RCC 7860 (cell line): ENCODE measurements at regions not wholly inside any gene's neighbourhood (a gene's known extent, or its start where the extent isn't known, plus 50 kb on each side); places are given as distances from the start of the nearest gene placed in this dataset.
"Not testable (repeated sequence)": the region's sequence is repeated elsewhere in the genome, so short reads cannot be mapped to it uniquely, and the experiment has no call there.

Source experiments
- DNase-seq: peaks from one replicate; pipeline ENCODE4 v3.0.0-alpha.2; 2015; ENCODE audit warnings: low spot score
- FAIRE-seq: peaks from 2 replicates; lab custom pipeline; 2012; peaks lifted over from hg19 to GRCh38; lab: Jason Lieb, UNC

DNA sequence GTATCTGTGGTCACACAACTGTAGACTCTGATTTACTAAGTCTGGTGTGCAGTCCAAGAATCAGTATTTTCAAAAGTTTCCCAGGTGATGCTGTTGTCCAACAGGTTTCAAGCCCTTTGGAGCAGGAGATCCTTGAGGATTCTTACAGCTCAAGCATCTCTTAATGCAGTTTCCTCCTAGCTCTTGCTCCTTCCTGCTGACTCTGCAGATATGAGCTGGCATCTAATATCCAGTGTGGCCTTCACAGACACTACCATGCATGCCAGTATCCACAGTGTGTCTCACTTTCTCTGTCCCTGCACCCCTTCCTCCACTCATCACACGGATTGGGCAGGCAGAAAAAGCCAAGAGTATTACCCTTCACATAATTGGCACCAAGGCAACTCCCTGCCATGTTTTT lies 182.2 kb upstream of the TNC start:
- DNase-seq (no peak), FAIRE-seq (no peak)

DNA sequence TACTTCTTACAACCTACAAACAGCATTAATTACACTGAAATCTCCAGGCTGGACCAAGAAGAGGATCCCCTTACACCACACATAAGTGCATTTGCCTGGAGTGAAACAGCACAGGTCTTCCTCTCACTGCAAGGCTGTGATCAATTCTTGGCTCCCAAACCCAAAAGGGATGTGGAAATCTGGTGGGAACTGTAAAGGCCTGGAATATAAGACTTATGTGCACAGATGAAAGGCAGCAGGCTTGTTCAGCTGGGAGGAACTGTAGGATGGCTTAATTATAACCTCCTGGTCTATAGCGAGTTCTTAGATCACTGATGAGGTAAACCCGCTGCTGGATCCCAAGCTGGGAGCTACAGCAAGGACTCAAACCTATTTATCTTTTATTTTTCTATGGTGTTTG lies 182.9 kb upstream of the TNC start:
- DNase-seq, result no peak
- FAIRE-seq, result no peak

DNA sequence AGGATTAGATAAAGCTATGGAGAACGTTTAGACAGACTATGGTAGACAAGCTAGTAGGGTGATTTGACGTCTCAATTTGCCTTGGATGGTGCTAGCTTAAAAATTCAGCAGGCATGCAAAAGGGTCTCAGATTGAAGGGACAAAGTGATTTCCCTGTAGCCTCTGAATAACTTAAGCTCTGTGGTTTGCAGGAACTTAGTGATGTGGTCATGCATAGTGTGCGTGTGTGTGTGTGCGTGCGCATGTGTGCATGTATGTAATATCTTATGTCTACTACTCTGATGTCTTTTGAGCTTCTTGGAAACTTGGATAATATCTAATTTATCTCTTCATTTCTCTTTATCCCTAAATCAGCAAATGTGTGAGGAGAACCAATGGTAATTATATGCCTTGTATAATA lies 183.6 kb upstream of the TNC start:
- DNase-seq, result no peak
- FAIRE-seq, result no peak

DNA sequence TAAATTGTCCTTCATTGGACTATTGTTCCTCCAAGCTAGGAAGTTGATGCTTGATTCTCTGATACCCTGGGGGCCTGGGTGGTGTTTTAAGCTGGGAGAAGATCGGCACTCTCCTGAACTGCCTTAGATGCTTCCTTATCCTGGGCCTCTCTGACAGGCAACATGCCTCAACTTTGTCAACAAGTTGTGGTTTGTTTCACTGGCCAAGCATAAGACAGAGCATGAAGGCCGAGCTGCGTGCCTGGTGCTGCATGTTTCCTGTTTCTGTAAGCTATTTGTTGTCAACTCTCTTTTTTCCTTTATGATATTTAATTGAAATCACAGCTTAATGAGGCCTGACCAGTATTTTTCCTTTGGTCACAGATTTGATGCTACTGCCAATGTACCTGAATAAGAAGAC lies 187.6 kb upstream of the TNC start:
- FAIRE-seq, result no peak
- no peak for DNase-seq

DNA sequence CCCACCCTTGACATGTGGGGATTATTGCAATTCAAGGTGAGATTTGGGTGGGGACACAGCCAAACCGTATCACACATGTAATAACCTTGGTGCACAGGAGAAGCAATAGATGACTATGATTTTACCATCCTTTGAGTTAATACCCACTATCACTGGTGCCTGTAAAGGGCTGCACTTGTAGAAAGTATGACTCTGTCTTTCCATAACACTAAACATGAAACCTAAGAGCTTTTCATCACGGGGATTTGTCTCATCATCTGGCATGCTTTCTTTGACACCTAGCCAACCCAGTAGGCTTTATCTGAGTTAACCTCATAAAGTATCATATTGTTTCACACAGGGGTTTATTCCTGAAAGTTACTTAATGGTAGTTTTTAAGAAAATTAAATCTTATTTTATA lies 188.9 kb upstream of the TNC start:
- FAIRE-seq (no peak), DNase-seq (no peak)

DNA sequence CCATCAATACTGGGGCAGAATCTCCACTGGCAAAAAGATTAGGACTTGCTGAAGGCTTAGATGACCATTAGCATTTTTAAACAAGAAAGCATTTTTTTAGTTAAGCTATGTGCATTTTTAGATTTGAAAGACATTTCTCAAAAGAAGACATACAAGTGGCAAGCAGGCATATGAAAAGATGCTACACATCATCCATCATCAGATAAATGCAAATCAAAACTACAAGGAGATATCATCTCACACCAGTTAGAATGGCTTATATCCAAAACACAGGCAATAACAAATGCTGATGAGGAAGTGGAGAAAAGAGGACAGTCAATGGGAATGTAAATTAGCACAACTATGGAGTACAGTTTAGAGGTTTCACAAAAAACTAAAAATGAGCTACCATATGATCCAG lies 195.6 kb upstream of the TNC start:
- no peak for DNase-seq
- FAIRE-seq, result no peak

DNA sequence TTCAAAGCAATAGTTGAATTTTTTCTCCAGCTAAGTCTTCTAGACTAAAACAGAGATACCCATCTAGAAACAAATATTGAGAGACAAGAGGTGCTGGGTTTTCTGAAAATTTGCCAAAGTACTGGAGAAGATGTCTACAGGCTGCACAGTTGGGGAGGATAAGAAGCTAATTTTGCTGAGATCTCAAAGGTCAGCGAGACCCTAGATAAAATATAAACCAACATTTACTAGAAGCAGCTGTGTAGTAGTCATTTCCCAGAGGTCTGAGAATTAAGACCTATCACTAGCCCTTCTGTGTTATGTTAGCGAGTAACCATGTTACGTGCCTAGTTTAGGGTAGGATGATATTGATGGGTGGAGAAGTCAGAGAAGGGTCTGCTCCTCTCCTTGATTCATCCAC lies 208.5 kb upstream of the TNC start:
- DNase-seq (no peak), FAIRE-seq (no peak)

DNA sequence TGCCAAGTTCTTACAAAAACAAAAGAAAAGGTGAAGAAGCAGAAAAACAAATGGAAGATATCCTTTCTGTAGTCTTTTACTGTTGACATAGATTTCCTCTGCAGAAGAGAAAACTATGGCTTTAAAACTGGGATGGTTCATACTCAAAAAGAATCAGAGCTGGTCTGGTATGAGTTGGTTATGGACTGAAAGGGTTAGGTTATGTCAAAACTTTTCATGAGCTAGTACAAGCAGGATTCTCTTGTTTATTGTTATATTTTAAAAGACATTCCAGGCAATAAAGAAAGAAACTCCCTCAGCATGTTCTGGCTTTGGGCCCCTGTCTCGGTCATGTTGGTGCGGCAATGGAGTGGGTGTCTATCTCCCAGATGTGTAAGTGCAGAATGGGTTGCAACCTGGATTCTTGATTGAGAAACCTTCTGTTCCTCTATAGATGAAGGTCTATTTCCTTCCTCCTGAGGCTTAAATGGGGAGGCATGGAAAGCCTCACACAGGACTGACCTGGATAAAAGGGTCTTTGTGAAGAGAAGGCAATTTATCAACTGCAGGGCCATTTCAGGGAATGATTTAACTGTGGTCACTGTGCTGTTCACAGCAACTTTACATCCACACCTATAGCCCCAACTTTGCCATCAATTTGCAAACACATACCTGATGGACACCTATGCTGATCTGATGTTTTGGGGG lies 209.6 kb upstream of the TNC start:
- DNase-seq, result no peak

DNA sequence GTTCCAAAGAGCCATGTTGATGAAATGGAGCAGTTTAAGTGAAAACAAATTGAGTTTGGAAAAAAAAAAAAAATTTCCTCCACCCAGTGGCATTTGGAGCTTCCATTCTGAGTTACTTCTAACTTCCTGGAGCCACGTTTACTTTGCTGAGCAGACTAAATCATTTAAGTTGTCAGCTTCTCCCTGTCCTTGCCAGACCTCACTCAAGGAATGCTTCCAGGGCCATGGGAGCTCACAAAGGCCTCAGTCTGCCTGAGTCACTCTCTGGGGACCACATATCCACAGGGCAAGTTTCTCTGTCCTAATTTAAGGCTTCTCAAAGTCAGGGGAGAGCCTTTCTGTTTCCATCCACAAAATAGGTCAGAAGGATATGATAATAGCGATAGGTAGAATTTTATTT lies 210.3 kb upstream of the TNC start:
- FAIRE-seq (no peak), DNase-seq (no peak)

More for the DNA sequence above, 209.6 kb upstream of the TNC start:
- FAIRE-seq, result no peak

DNA sequence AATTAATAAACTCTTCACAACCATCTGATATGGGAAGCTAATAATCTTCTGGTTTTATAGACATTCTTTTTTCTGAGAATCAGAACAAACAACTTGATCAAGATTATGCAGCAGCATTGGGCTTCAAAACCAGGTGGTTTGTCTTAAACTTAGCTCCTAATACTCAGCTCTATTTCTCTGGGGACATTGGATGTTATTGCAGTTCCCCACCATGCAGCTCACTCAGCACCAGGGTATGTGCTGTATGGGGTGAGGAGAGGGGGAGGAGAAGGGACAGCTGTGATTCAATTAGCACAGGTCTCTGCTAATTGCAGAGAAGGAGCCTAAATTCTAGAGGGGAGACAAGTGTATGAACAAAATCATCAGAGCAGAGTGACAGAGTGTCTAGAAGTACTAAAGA lies 210.7 kb upstream of the TNC start:
- no peak for FAIRE-seq
- DNase-seq, result no peak

DNA sequence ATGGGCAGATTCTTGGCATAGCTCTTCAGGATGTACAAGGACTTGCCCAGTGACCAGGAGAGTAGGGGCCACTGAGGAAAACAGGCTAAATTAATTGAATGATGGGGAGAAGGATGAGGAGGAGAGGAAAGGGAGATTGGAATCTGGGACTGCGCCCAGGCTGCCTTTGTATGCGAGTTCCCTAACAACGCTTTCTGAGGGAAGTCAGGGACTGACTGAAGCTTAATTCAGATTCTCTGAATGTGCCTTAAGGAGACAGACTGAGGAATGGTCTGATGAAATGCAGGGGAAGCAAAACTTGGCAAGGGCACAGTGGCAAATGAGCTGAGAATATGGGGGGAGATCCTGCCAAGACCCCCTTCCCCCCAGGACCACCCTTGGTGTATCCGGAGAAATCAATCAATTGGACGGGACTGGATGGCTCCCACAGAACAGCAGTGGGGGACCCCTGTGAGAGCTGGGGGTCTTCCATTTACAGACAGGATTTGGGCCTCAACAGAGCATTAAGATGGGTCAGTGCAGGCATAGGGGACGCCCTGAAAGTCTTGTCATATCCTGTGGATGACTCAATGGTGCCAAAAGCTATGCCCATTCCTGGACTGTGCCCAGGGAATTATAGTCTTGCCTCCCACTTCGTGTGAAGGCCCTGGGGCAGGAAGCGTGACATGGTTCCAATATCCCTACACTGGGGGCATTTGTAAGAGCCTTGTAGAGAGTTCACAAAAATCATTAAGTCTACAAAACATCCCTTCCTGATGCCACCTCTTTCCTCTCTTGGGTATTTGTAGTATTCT lies 215.5 kb upstream of the TNC start:
- no peak for FAIRE-seq
- peak; percentile 24 for DNase-seq

DNA sequence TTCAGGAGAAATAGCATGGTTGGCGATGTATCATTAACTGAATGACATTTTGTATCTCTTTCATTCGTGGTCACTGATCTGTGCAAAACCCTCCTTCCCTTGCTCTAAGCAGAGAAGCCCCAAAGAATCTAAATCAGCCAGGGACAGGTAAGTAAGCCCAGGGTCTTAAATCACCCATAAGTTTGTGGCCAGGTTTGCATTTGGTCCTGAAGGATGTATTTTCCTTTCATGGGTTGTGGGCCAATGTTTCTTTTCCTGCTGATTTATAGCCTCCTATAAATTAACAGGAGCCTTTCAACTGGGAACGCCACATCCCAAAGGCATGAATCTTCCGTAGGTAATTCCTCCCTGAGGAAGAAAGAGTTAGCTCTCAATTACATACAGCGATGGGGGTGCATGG lies 217.5 kb upstream of the TNC start:
- DNase-seq (no peak), FAIRE-seq (no peak)

DNA sequence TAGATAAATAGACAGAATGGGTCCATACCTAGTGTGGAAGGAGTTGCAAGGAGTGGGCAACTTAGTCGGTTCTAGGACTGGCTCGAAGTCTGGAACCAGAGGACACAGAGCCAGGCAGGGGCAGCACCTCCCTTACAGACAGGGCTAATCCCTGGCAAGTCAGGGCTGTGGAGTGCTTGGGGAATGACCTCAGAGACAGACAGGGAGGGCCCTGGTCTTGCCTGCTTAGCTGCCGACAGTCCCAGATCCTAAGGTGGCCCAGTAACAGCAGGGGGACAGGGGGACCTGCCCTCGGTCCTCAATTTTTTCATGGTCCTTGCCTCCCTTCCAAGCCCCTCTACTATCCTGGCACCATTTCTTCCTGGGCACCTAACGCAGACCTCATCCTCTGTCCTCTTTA lies 222.4 kb upstream of the TNC start:
- FAIRE-seq (no peak), DNase-seq (no peak)

DNA sequence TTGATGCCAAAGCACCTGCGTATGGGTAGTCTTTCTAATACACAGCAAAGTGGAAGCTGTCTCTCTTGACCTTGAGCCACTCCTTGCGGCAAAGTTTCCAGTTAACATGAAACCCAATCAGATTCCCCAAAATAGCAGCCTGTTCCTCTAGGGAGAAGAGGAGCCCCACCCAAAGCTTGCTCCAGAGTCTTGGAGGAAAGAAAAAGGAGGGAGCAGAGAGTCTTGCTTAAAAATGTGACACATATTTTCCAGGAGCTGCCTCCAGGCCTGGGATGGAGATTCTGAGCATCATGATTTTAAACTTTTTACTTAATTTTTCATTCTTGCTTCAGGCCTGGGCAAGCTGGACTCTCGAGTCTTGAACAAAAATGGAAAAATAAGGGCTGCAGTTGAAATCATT lies 223.5 kb upstream of the TNC start:
- FAIRE-seq (no peak), DNase-seq (no peak)

DNA sequence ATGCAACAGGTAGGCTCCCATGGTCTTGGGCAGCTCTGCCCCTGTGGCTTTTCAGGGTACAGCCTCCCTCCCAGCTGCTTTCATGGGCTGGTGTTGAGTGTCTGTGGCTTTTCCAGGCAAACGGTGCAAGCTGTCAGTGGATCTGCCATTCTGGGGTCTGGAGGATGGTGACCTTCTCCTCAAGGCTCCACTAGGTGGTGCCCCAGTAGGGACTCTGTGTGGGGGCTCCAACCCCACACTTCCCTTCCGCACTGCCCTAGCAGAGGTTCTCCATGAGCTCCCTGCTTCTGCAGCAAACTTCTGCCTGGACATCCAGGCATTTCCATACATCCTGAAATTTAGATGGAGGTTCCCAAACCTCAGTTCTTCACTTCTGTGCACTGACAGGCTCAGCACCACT lies 229.8 kb upstream of the TNC start:
- not testable (repeated sequence) for DNase-seq, FAIRE-seq

DNA sequence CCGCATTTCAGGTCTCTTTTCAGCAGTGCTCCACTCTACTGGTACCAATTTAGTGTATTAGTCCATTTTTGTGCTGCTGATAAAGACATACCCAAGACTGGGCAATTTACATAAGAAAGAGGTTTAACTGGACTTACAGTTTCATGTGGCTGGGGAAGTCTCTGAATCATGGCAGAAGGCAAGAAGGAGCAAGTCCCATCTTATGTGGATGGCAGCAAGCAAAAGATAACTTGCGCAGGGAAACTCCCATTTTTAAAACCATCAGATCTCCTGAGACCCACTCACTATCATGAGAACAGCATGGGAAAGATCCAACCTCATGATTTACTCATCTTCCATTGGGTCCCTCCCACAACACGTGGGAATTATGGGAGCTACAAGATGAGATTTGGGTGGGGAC lies 231.0 kb upstream of the TNC start:
- not testable (repeated sequence) for FAIRE-seq, DNase-seq

DNA sequence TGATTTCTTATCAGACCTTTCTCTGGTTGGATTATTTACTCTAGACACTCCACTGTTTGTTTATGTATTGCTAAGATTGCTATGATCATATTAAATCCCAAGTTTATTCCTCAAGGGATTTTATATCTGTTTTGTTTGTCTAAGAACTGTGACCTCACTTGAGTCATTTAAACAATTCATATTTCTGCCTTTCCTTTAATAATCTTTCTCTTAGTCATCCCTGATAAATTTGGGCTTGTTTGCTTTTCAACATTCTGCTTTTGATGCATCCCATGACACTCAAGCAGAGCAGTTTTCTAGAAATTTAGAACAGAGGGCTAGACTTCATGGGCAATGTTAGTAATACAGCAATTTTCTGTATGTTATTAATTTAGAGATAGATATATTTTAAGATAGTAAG lies 231.6 kb upstream of the TNC start:
- no peak for FAIRE-seq

DNA sequence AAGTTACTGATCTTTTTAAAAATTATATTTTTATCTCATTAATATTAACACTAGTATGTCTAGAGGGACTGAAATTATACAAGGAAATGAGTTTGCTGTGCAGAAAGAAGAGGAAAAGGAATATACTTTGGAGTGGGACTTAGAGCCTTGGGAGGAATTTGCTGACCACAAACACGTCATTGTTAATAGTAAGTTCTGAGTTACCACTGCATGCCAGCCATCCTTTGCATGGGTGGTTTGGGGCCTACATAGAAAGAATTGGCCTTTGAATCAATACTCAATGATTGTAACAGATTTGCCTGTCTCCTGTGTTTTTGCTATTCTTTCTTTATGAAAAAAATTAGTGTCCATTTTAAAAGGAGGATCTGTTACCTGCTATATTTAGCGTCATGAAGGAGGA lies 232.6 kb upstream of the TNC start:
- FAIRE-seq (no peak), DNase-seq (no peak)

More for the DNA sequence above, 231.6 kb upstream of the TNC start:
- DNase-seq, result no peak

DNA sequence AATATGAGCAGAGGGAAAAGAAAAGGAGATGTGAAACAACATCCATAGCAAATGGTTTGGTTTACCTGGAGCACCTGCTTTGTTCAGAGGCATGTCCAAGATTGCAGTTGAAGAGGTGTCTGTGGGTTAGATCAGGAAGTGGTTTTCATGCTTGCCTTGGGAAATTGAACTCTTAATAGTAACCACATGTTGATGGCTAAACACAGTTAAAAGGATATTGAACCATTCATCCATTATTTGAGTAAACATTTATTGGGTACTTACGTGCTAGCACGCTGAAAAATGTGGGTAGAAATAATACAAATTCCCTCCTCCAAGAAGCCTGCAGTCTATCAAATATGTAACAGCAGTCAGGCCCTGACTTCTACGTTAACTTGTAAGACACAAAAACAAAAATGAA lies 235.7 kb upstream of the TNC start:
- no peak for DNase-seq
- FAIRE-seq, result no peak

DNA sequence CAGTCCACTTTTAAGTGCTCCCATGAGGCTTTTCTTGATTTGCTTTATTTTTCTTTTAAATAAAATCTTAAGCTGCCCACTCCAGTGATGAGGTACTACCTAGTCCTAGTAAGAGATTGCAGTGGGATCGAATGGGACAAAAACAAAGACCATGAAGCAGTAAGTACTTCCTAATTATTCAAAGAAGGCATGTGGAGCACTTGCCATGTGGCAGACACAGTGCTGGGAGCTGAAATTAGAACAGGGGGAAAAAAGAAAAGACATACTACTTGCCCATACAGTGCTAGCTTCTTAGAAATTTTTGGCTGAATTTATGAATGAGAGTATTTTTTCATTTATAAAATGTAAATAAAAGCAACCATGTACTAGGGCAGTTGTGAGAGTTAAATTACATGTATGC lies 239.9 kb upstream of the TNC start:
- no peak for DNase-seq
- FAIRE-seq, result no peak

DNA sequence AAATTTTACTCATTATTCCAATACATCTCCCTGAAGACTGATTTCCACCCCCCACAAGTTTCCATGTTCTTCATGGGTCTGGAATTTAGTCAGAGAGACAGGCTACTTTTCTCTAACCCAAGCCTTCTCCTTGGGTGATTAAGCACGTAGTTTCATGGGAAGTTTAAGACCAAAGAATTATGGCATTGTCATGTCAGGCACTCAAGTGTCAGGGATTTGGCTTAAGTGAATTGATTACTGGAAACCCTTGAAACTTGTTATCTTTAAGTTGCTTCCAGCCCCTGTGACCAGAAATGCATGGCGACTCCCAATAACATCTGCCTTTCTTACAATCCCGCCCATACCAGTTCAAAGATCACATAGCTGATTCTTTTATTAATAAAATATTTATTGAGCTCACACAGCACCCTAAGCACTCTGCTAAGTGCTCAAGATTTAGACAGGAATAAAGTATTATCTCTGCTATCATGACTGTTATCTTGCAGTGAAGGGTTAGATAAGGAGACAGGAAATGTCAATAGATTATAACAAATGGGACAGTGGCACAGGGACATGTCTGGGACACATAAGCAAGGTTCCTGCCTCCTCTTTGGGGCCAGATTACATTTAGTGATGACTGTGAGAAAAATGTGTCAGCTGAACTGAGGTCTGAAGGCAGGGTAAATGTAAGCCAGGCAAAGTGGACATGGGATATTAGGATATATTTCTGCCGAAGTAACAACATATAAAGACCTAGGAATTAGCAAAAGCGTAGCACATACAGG lies 241.2 kb upstream of the TNC start:
- FAIRE-seq (no peak), DNase-seq (no peak)

DNA sequence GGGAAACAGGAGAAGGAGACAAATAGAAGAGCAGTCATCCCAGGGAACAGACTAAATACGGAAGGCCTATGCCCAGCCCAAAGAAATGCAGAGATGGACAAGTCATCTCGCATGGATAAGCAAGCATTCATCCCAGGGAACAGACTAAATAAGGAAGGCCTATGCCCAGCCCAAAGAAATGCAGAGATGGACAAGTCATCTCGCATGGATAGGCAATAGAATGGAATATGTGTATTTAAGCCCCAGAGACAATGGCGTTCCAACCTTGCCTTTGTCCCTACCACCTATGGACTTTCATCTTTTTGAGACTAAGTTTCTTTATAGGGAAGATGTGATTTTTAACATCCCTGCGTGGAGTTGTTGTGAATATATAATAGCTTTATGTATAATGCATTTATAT lies 242.2 kb upstream of the TNC start:
- FAIRE-seq (no peak), DNase-seq (no peak)
